ENCODE measurements at regions not wholly inside any gene's neighbourhood (a gene's known extent, or its start where the extent isn't known, plus 50 kb on each side); places are given as distances from the start of the nearest gene placed in this dataset.

- 32% methylated on average over 2 of the region's 2 CpGs for WGBS (ENCODE audit: low lambda C conversion rate)
- ChIA-PET CTCF (no interaction called here), POLR2A (no interaction called here)
- no peak for DNase-seq
- no peak for TF ChIP-seq FOXJ3 (CRISPR knock-in tag; IDR thresholded peaks at IDR 0.05)
- TF ChIP-seq MAX (IDR thresholded peaks at IDR 0.05; ENCODE audit: low read depth) = no peak
- no peak for TF ChIP-seq EZH2phosphoT487 (IDR thresholded peaks at IDR 0.05; ENCODE audit: borderline replicate concordance, low read depth)
- no peak for TF ChIP-seq PBX3 (IDR thresholded peaks at IDR 0.05)
- TF ChIP-seq RFX5 (IDR thresholded peaks at IDR 0.05; ENCODE audit: low read length) = no peak
- TF ChIP-seq IRF3 (IDR thresholded peaks at IDR 0.05; ENCODE audit: low read depth, low read length) = no peak
- TF ChIP-seq EP300 (IDR thresholded peaks at IDR 0.05; ENCODE audit: borderline replicate concordance in 1 of 2, low read depth in 1 of 2, low read length in 1 of 2) = no peak
- no peak for TF ChIP-seq TCF12 (IDR thresholded peaks at IDR 0.05)
- no peak for TF ChIP-seq MXI1 (IDR thresholded peaks at IDR 0.05; ENCODE audit: low read depth, low read length)
- TF ChIP-seq USF1 (IDR thresholded peaks at IDR 0.05; ENCODE audit: borderline replicate concordance, low read depth) = no peak
- TF ChIP-seq RXRA (IDR thresholded peaks at IDR 0.05; ENCODE audit: borderline replicate concordance, low read depth) = no peak
- no peak for TF ChIP-seq CTCF (IDR thresholded peaks at IDR 0.05)
- no peak for TF ChIP-seq REST (IDR thresholded peaks at IDR 0.05; ENCODE audit: low read depth, low read length)
- no peak for TF ChIP-seq TAF1 (IDR thresholded peaks at IDR 0.05; ENCODE audit: borderline replicate concordance, low read depth, low read length)
- TF ChIP-seq TEAD4 (IDR thresholded peaks at IDR 0.05; ENCODE audit: borderline replicate concordance, insufficient read depth) = no peak
- no peak for TF ChIP-seq CHD2 (IDR thresholded peaks at IDR 0.05; ENCODE audit: low read length, partially characterized antibody)
- TF ChIP-seq MEF2A (IDR thresholded peaks at IDR 0.05; ENCODE audit: borderline replicate concordance, low read depth) = no peak
- no peak for TF ChIP-seq NRF1 (IDR thresholded peaks at IDR 0.05; ENCODE audit: low read depth, low read length)
- no peak for TF ChIP-seq NFIC (IDR thresholded peaks at IDR 0.05; ENCODE audit: borderline replicate concordance)
- Histone ChIP-seq H3K27me3 (ENCODE audit: insufficient read depth) (no peaks in the 10 kb centered on the region), H3K4me1 (ENCODE audit: control insufficient read depth in 1 of 2, insufficient read depth in 2 of 2, low read depth in 1 of 2, low read length in 1 of 2) (no peaks in the 10 kb centered on the region), H4K20me1 (ENCODE audit: insufficient read depth) (no peaks in the 10 kb centered on the region), H3K9me3 (no peaks in the 10 kb centered on the region), H3K36me3 (replicated peaks in 1 of 2; ENCODE audit: control insufficient read depth in 1 of 2, insufficient read depth in 2 of 2, low read length in 1 of 2) (no peaks in the 10 kb centered on the region), H3K79me2 (ENCODE audit: insufficient read depth) (no peaks in the 10 kb centered on the region), H3K4me3 (ENCODE audit: low read depth in 2 of 2, low read length in 1 of 2) (no peak overlapping the region), H3K9ac (no peak overlapping the region), H2AFZ (ENCODE audit: low read depth) (no peak overlapping the region), H3K9me2 (no peaks in the 10 kb centered on the region), H3K4me2 (no peak overlapping the region), H3K27ac (ENCODE audit: low read depth in 2 of 2, low read length in 1 of 2) (no peak overlapping the region), H3F3A (replicated peaks; ENCODE audit: insufficient read depth) (no peaks in the 10 kb centered on the region)
Measured at GRCh38 chr10:58079461-58079860, 188.2 kb downstream of the IPMK start.
